ENCODE measurements at regions not wholly inside any gene's neighbourhood (a gene's known extent, or its start where the extent isn't known, plus 50 kb on each side); places are given as distances from the start of the nearest gene placed in this dataset.

GRCh38 chr5:166595274-166595951, 1696.0 kb upstream of the WWC1 start:
- no peaks in the 10 kb centered on the region for H3K4me1 ChIP-seq (ENCODE audit: control insufficient read depth in 4 of 4, insufficient read depth in 4 of 4, low read length in 3 of 4)
- H3K27me3 ChIP-seq (ENCODE audit: control insufficient read depth in 4 of 4, insufficient read depth in 4 of 4, low read length in 3 of 4) = no peaks in the 10 kb centered on the region
- DNase-seq (ENCODE audit: low spot score) = no peak
- H3K4me3 ChIP-seq (ENCODE audit: low read depth in 1 of 3, low read length in 3 of 3) = no peak overlapping the region
- H3K9me3 ChIP-seq (ENCODE audit: control insufficient read depth in 4 of 4, low read length in 3 of 4) = peaks cover 0 to 3% (median 0%) of the 10 kb centered on the region in 4 donors
- no peak for TF ChIP-seq HNF4G (IDR thresholded peaks at IDR 0.05)
- TF ChIP-seq MAX (IDR thresholded peaks at IDR 0.05) = no peak
- no peak for TF ChIP-seq ATF3 (IDR thresholded peaks at IDR 0.05)
- TF ChIP-seq ZBTB33 (IDR thresholded peaks at IDR 0.05) = no peak
- TF ChIP-seq SP1 (IDR thresholded peaks at IDR 0.05) = no peak
- no peak for TF ChIP-seq JUND (IDR thresholded peaks at IDR 0.05)
- TF ChIP-seq HNF4A (conservative IDR thresholded peaks at IDR 0.05) = no peak
- no peak for TF ChIP-seq NR2F2 (IDR thresholded peaks at IDR 0.05)
- no peak for TF ChIP-seq FOXA2 (IDR thresholded peaks at IDR 0.05)
- TF ChIP-seq TAF1 (conservative IDR thresholded peaks at IDR 0.05) = no peak
- no peak for TF ChIP-seq EGR1 (IDR thresholded peaks at IDR 0.05; ENCODE audit: low read depth in 2 of 2)
- TF ChIP-seq CTCF (IDR thresholded peaks at IDR 0.05; ENCODE audit: low read depth, low read length, missing input control) = no peak
- no peak for TF ChIP-seq RAD21 (IDR thresholded peaks at IDR 0.05)
- no peak for TF ChIP-seq GABPA (IDR thresholded peaks at IDR 0.05 in 1 of 2, conservative IDR thresholded peaks at IDR 0.05 in 1 of 2)
- no peak for TF ChIP-seq RXRA (IDR thresholded peaks at IDR 0.05)
- no peak for TF ChIP-seq FOXA1 (IDR thresholded peaks at IDR 0.05)
- 63% methylated on average over 7 of the region's 7 CpGs for WGBS
- no peaks in the 10 kb centered on the region for H3K36me3 ChIP-seq (ENCODE audit: control insufficient read depth in 4 of 4, insufficient read depth in 3 of 4, low read depth in 1 of 4, low read length in 3 of 4)
- H3K27ac ChIP-seq (ENCODE audit: low read depth in 1 of 2, low read length in 2 of 2) = no peak overlapping the region
- H3K9ac ChIP-seq (ENCODE audit: low read depth in 1 of 2, low read length in 2 of 2) = no peak overlapping the region

- Histone ChIP-seq H3K27ac (ENCODE audit: low read depth in 1 of 2, low read length in 2 of 2) (no peak overlapping the region), H3K36me3 (ENCODE audit: control insufficient read depth in 4 of 4, insufficient read depth in 3 of 4, low read depth in 1 of 4, low read length in 3 of 4) (no peaks in the 10 kb centered on the region), H3K4me1 (ENCODE audit: control insufficient read depth in 4 of 4, insufficient read depth in 4 of 4, low read length in 3 of 4) (no peaks in the 10 kb centered on the region), H3K9ac (ENCODE audit: low read depth in 1 of 2, low read length in 2 of 2) (no peak overlapping the region), H3K27me3 (ENCODE audit: control insufficient read depth in 4 of 4, insufficient read depth in 4 of 4, low read length in 3 of 4) (no peaks in the 10 kb centered on the region), H3K4me3 (ENCODE audit: low read depth in 1 of 3, low read length in 3 of 3) (no peak overlapping the region), H3K9me3 (ENCODE audit: control insufficient read depth in 4 of 4, low read length in 3 of 4) (peaks cover 0 to 3% (median 0%) of the 10 kb centered on the region in 4 donors)
- TF ChIP-seq GABPA (IDR thresholded peaks at IDR 0.05 in 1 of 2, conservative IDR thresholded peaks at IDR 0.05 in 1 of 2) = no peak
- TF ChIP-seq JUND (IDR thresholded peaks at IDR 0.05) = no peak
- TF ChIP-seq FOXA1 (IDR thresholded peaks at IDR 0.05) = no peak
- TF ChIP-seq CTCF (IDR thresholded peaks at IDR 0.05; ENCODE audit: low read depth, low read length, missing input control) = no peak
- TF ChIP-seq SP1 (IDR thresholded peaks at IDR 0.05) = no peak
- TF ChIP-seq NR2F2 (IDR thresholded peaks at IDR 0.05) = no peak
- no peak for TF ChIP-seq RXRA (IDR thresholded peaks at IDR 0.05)
- no peak for TF ChIP-seq ZBTB33 (IDR thresholded peaks at IDR 0.05)
- TF ChIP-seq MAX (IDR thresholded peaks at IDR 0.05) = no peak
- no peak for TF ChIP-seq RAD21 (IDR thresholded peaks at IDR 0.05)
- no peak for DNase-seq (ENCODE audit: low spot score)
- 80% methylated on average over 7 of the region's 7 CpGs for WGBS
These were observed 1695.4 kb upstream of the WWC1 start for GRCh38 chr5:166596043-166596442.

All from liver (tissue), 8 donors.